RWPE2 (cell line): ENCODE measurements at regions not wholly inside any gene's neighbourhood (a gene's known extent, or its start where the extent isn't known, plus 50 kb on each side); places are given as distances from the start of the nearest gene placed in this dataset.

Experiments
- ATAC-seq: fragments of 200-7000 bp; cut with Tn5 transposase; 3 replicates; pipeline ENCODE4 v1.9.1; 2021; ENCODE audit warnings: low read depth
- DNase-seq: peaks from one replicate; pipeline ENCODE4 v3.0.0-alpha.2; 2020; ENCODE audit warnings: low spot score
- H3K27ac ChIP-seq: fragments of 450-650 bp; 2 replicates; pipeline ENCODE4 v1.5.1; 2017; ENCODE audit warnings: mild to moderate bottlenecking; ENCODE audit not compliant: poor library complexity, severe bottlenecking
- H3K27me3 ChIP-seq: fragments of 250-450 bp; sonication (Bioruptor Pico); 2 replicates; pipeline ENCODE4 v1.5.1; 2021; ENCODE audit warnings: mild to moderate bottlenecking, moderate library complexity; ENCODE audit not compliant: insufficient read depth, poor library complexity, severe bottlenecking
- H3K36me3 ChIP-seq: fragments of 250-450 bp; sonication (Bioruptor Pico); 2 replicates; pipeline ENCODE4 v1.5.1; 2020; ENCODE audit warnings: low read depth, mild to moderate bottlenecking, moderate library complexity
- H3K4me1 ChIP-seq: fragments of 250-450 bp; sonication (Bioruptor Pico); 2 replicates; pipeline ENCODE4 v1.5.1; 2021; ENCODE audit warnings: mild to moderate bottlenecking, moderate library complexity; ENCODE audit not compliant: insufficient read depth, poor library complexity, severe bottlenecking
- H3K4me3 ChIP-seq: fragments of 250-450 bp; sonication (Bioruptor Pico); 2 replicates; pipeline ENCODE4 v1.5.1; 2021; ENCODE audit warnings: mild to moderate bottlenecking, moderate library complexity; ENCODE audit not compliant: severe bottlenecking
- H3K9me3 ChIP-seq: fragments of 250-450 bp; sonication (Bioruptor Pico); 2 replicates; pipeline ENCODE4 v1.5.1; 2021; ENCODE audit warnings: mild to moderate bottlenecking, moderate library complexity; ENCODE audit not compliant: severe bottlenecking
- TF ChIP-seq, protein P1 (sequence below): fragments of 450-650 bp; IDR thresholded peaks from one replicate; pipeline ENCODE4 v1.5.1; 2017; ENCODE audit warnings: mild to moderate bottlenecking, moderate library complexity; ENCODE audit not compliant: poor library complexity, severe bottlenecking

DNA sequence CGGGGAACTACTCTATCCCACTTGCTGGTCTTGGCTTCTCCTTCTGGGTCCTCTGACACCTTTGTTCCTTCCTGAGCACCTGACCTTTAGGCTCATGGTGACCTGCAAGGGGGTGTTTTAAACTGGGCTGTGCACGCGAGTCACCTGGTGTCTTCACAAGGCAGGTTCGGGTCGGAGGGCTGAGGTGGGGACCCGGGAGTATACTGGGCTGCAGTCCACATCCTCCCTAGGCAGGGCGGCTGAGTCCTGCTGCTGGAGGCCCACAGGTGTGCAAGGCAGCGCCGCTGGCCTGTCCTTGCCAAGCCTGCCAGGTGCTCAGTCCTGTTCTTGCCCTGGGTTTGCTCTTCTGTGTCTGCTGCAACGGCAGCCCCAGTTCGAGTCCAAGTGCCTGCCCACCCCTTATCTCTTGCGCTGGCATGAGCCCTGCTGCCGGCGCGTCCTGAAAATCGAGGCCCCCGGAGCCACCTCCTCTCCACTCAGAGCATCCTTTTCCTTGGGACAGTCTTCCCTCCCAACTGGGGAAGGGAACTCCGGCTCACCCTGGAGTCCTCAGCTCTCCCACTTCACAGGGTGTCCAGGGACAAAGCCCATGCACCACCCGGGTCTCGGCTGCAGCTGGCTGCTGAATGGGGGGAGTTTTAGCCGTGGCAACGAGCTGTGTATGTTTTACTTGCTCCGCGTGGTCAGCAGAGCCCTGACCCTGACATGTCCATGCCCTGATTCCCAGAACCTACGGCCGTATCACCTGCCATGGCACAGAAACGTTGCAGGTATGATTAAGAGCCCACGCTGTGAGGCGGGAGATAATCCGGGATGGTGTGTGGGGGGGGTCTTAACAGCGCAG is 193.5 kb downstream of the TEX29 start:
- no peaks in the 10 kb centered on the region for H3K9me3 ChIP-seq
- TF ChIP-seq, protein P1, sequence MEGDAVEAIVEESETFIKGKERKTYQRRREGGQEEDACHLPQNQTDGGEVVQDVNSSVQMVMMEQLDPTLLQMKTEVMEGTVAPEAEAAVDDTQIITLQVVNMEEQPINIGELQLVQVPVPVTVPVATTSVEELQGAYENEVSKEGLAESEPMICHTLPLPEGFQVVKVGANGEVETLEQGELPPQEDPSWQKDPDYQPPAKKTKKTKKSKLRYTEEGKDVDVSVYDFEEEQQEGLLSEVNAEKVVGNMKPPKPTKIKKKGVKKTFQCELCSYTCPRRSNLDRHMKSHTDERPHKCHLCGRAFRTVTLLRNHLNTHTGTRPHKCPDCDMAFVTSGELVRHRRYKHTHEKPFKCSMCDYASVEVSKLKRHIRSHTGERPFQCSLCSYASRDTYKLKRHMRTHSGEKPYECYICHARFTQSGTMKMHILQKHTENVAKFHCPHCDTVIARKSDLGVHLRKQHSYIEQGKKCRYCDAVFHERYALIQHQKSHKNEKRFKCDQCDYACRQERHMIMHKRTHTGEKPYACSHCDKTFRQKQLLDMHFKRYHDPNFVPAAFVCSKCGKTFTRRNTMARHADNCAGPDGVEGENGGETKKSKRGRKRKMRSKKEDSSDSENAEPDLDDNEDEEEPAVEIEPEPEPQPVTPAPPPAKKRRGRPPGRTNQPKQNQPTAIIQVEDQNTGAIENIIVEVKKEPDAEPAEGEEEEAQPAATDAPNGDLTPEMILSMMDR: no peak
- ATAC-seq (no peak), DNase-seq (peak; percentile 19)
- H3K4me3 ChIP-seq: no peak overlapping the region
- no peaks in the 10 kb centered on the region for H3K4me1 ChIP-seq
- H3K27me3 ChIP-seq: no peaks in the 10 kb centered on the region
- no peaks in the 10 kb centered on the region for H3K36me3 ChIP-seq
- H3K27ac ChIP-seq: no peak overlapping the region

DNA sequence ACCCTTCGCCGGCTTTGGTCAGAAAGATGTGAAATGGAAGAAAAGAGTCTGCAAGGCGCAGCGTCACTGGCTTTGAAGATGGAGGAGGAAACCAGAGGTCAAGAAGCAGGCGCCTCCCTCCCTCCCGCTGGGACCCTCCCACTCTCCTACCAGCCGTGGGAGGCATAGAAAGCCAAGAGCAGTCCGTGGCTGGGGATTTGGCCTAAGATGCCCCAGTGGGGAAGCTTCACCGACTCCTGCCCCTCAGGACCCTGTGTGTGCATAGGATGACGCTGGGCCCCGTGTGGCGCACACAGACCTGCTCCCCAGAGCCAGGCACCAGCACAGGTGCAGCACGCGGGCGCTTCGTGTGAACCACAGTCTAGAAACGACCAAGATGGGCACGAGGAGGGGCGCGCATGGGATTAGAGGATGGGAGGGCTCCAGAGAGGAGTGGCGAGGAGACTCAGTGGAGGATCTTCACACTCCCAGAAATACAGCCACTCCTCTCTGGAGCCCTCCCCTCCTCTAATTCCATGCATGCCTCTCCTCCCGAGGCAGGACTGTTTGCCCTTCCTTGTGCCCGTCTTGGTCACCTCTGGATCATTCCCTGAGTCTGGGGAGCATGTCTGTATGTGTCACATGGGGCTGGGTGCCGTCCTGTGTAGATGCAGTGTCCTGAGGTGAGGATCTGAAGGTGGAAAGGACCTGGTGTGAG is 194.3 kb downstream of the TEX29 start:
- no peaks in the 10 kb centered on the region for H3K4me1 ChIP-seq
- DNase-seq (peak; percentile 42), ATAC-seq (no peak)
- no peak overlapping the region for H3K27ac ChIP-seq
- H3K9me3 ChIP-seq: no peaks in the 10 kb centered on the region
- no peaks in the 10 kb centered on the region for H3K27me3 ChIP-seq
- no peaks in the 10 kb centered on the region for H3K36me3 ChIP-seq
- TF ChIP-seq, protein P1: no peak
- no peak overlapping the region for H3K4me3 ChIP-seq

DNA sequence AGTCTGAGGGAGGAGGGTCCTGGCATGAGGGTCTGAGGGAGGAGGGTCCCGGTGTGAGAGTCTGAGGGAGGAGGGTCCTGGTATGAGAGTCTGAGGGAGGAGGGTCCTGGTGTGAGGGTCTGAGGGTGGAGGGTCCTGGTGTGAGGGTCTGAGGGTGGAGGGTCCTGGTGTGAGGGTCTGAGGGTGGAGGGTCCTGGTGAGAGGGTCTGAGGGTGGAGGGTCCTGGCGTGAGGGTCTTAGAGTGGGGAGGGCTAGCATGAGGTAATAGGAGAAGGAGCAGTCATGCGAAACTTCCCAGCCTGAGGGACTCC is 194.8 kb downstream of the TEX29 start:
- Histone ChIP-seq H3K9me3 (no peaks in the 10 kb centered on the region), H3K4me1 (no peaks in the 10 kb centered on the region), H3K27ac (no peak overlapping the region), H3K36me3 (no peaks in the 10 kb centered on the region), H3K4me3 (no peak overlapping the region), H3K27me3 (no peaks in the 10 kb centered on the region)
- DNase-seq: no peak
- no peak for ATAC-seq
- TF ChIP-seq, protein P1: no peak

DNA sequence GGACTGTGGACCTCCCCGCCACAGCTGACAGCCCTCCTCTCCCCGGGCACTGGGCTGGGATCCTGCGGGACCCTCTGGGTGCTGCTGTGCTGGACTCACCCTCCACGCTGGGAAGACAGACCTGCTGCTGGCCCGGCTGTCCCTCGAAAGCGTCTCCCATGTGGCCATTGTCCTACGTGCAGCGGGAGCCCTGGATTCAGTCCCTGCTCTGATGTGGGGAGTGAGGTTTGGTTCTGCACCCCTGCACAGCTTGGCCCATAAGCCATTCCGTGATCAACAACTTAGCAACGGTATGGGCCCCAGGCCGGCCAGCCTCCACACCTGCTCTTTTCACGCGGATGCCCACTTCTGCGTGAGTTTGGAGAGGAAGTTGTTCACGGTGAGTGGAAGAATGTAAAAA is 195.2 kb downstream of the TEX29 start:
- no peaks in the 10 kb centered on the region for H3K27me3 ChIP-seq
- ATAC-seq (no peak), DNase-seq (peak; percentile 19)
- H3K27ac ChIP-seq: no peak overlapping the region
- H3K36me3 ChIP-seq: no peaks in the 10 kb centered on the region
- no peak overlapping the region for H3K4me3 ChIP-seq
- H3K4me1 ChIP-seq: no peaks in the 10 kb centered on the region
- H3K9me3 ChIP-seq: no peaks in the 10 kb centered on the region
- TF ChIP-seq, protein P1: no peak
